Ishikawa (cell line): ENCODE measurements at regions not wholly inside any gene's neighbourhood (a gene's known extent, or its start where the extent isn't known, plus 50 kb on each side); places are given as distances from the start of the nearest gene placed in this dataset.
A peak's percentile ranks its signal among the peaks of the same experiment; 100 is the strongest.

Experiments
- CEBPB ChIP-seq: IDR thresholded peaks from 2 replicates; pipeline ENCODE4 v1.6.1; 2012
- CREB1 ChIP-seq: IDR thresholded peaks from 2 replicates; pipeline ENCODE4 v1.6.1; 2012; ENCODE audit warnings: low read depth
- EGR1 ChIP-seq: IDR thresholded peaks from 2 replicates; pipeline ENCODE4 v1.6.1; 2012
- EP300 ChIP-seq: IDR thresholded peaks from 2 replicates; pipeline ENCODE4 v1.6.1; 2012; ENCODE audit warnings: borderline replicate concordance
- FOXM1 ChIP-seq: IDR thresholded peaks from 2 replicates; pipeline ENCODE4 v1.6.1; 2012; ENCODE audit warnings: low read depth, borderline replicate concordance
- NFIC ChIP-seq: IDR thresholded peaks from 2 replicates; pipeline ENCODE4 v1.6.1; 2012
- RAD21 ChIP-seq: IDR thresholded peaks from 2 replicates; pipeline ENCODE4 v1.6.1; 2012; ENCODE audit warnings: low read depth
- TAF1 ChIP-seq: IDR thresholded peaks from 2 replicates; pipeline ENCODE4 v1.6.1; 2012; ENCODE audit warnings: low read depth, mild to moderate bottlenecking
- TCF12 ChIP-seq: IDR thresholded peaks from 2 replicates; pipeline ENCODE4 v1.6.1; 2012; ENCODE audit warnings: low read depth
- TEAD4 ChIP-seq: IDR thresholded peaks from 2 replicates; pipeline ENCODE4 v1.6.1; 2012
- YY1 ChIP-seq: IDR thresholded peaks from 2 replicates; pipeline ENCODE4 v1.6.1; 2012; ENCODE audit warnings: low read depth
- ZBTB7A ChIP-seq: IDR thresholded peaks from 2 replicates; pipeline ENCODE4 v1.6.1; 2012; ENCODE audit warnings: low read depth
- TF ChIP-seq, protein P1 (sequence below): IDR thresholded peaks from 2 replicates; pipeline ENCODE4 v1.6.1; 2012
- TF ChIP-seq, protein P2 (sequence below): IDR thresholded peaks from 2 replicates; pipeline ENCODE4 v1.6.1; 2012
- TF ChIP-seq, protein P3 (sequence below): IDR thresholded peaks from 2 replicates; pipeline ENCODE4 v1.6.1; 2012; ENCODE audit warnings: low read depth, mild to moderate bottlenecking

DNA sequence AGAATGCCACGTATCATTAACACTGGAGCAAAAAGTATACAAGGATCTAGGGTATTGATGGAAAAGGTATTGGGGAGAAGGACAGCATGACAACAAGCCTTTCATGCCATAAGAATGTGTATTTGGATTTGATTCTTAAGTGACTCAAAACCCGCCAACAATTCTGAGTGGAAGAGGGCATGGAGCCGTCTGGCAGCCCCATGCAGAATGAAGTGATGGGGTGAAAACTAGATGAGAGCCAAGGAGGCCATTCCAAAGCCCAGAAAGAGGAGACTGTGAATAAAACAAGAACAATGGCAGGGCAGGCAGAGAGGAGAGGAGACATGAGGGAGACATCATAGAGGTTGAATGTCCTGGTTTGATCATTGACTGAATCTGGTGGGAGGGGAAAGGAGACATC lies 272.3 kb upstream of the WWC1 start:
- TF ChIP-seq TCF12 (no peak), TAF1 (no peak)

DNA sequence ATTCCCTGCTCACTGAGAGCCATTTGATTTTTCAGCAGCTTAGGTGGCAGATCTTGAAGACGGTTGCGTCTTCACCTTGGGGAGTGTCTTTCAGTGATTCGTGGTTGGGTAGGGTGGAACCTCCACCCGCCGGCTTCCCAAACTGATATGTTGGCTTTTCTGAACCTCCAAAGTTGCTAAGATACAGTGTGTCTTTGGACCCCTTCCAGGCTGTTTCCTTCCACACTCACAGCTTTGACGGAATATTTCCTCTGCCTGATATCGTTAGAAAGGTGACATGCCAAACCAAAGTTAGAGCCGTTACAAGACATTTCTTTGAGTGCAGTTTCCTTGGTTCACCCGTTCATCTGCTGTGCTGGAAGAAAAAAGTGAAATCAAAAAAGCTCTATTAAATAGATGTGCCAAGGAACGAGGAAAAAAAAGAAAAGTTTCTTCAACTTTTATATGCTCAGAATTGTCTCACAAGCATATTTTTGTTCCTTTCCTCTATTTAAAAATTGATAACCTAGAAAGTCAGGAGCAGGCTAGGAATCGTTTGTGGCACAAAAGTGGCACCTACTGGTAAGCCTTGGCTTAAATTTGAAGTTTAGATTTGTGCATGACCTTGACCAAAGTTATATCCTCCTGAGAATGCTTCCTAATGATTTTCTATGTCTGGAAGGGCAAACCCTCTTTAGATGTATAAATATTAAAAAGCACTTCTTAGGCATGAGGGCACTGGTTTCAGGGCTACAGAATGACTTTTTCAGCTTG lies 270.7 kb upstream of the WWC1 start:
- no peak for TF ChIP-seq NFIC
- TF ChIP-seq RAD21: peak; percentile 32; the same call in 1 of the 2 replicates

DNA sequence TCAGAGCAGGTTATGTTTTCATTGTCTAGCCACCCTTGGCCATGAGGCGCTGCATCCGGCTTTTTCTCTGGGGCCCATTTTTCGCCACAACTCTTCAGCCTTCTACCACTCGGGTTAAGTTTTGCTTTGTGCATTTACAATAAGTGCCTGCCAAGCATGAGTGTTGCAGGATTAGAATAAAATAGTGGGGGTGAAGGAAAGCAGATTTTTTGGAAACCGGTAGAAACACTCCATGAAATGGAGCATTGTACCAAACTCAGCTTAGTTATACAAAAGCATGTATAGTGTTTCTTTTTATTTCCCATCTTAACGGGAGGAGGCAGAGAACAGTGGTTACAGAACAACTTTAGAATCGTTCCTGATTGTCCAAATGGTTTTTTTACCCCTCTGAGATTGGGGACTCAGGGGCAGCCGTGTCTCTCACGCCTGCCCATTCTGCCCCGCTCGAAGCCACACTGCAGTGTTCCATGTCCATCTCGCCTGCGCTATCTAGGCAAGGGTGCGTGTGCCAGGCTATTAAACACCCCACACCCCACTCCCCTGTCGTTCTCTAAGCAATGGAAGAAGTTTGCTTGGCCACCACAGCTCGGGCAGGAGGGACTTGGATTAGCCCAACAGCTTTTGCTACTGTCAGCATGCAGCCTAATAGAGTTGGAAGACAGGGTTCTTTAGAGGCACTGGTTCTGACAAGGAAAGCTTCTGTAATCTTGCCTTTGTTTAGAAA lies 268.8 kb upstream of the WWC1 start:
- TF ChIP-seq EGR1 (no peak), TAF1 (no peak), NFIC (no peak), EP300 (no peak), FOXM1 (no peak), RAD21 (no peak), TCF12 (no peak), CEBPB (no peak), TEAD4 (no peak), YY1 (no peak), CREB1 (no peak), ZBTB7A (no peak)
- TF ChIP-seq, protein P1, sequence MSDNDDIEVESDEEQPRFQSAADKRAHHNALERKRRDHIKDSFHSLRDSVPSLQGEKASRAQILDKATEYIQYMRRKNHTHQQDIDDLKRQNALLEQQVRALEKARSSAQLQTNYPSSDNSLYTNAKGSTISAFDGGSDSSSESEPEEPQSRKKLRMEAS: no peak
- TF ChIP-seq, protein P2, sequence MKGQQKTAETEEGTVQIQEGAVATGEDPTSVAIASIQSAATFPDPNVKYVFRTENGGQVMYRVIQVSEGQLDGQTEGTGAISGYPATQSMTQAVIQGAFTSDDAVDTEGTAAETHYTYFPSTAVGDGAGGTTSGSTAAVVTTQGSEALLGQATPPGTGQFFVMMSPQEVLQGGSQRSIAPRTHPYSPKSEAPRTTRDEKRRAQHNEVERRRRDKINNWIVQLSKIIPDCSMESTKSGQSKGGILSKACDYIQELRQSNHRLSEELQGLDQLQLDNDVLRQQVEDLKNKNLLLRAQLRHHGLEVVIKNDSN: no peak
- TF ChIP-seq, protein P3, sequence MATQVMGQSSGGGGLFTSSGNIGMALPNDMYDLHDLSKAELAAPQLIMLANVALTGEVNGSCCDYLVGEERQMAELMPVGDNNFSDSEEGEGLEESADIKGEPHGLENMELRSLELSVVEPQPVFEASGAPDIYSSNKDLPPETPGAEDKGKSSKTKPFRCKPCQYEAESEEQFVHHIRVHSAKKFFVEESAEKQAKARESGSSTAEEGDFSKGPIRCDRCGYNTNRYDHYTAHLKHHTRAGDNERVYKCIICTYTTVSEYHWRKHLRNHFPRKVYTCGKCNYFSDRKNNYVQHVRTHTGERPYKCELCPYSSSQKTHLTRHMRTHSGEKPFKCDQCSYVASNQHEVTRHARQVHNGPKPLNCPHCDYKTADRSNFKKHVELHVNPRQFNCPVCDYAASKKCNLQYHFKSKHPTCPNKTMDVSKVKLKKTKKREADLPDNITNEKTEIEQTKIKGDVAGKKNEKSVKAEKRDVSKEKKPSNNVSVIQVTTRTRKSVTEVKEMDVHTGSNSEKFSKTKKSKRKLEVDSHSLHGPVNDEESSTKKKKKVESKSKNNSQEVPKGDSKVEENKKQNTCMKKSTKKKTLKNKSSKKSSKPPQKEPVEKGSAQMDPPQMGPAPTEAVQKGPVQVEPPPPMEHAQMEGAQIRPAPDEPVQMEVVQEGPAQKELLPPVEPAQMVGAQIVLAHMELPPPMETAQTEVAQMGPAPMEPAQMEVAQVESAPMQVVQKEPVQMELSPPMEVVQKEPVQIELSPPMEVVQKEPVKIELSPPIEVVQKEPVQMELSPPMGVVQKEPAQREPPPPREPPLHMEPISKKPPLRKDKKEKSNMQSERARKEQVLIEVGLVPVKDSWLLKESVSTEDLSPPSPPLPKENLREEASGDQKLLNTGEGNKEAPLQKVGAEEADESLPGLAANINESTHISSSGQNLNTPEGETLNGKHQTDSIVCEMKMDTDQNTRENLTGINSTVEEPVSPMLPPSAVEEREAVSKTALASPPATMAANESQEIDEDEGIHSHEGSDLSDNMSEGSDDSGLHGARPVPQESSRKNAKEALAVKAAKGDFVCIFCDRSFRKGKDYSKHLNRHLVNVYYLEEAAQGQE: no peak

DNA sequence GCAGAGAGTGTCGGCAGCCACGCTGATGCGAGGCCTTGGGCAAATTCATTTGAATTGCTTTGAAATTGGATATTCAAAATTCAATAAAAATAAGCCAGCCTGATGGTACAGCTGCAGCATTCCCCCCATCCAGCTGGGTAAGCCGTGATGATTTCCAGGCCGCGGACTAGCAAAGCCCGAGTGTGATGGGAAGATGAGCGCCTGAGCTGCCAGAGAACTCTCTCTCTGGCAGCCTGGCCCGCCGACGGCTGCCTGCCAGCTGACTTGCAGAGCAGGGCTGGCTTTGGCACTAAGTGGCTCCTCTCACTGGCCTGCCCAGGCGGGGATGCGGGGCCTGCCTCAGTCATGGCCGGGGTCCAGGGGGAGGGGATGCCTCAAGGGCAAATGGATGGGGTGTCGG lies 268.3 kb upstream of the WWC1 start:
- TF ChIP-seq TAF1: no peak
- TF ChIP-seq, protein P2: no peak
- TF ChIP-seq EP300: no peak
- TF ChIP-seq ZBTB7A: no peak
- TF ChIP-seq YY1: no peak

DNA sequence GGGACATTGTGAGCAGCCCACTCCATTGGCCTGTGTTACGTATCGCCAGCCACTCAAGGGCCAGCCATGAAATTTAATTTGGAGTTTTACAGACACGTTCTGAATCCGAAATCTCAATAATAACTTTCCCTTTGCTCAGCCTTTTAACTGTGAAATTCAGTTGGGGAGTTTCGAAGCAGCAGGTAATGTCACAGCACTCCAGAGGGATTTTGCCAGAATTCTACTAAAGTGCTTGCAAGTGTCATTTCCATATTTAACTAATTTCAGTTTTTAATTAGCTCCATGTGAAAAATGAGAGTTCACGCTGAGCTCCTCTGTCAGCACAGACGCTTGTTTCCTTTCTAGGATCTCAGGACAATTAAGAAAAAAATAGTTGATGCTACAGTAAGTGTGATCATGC lies 267.1 kb upstream of the WWC1 start:
- TF ChIP-seq, protein P3: no peak
- TF ChIP-seq TAF1 (no peak), TCF12 (no peak), YY1 (no peak), CREB1 (no peak), TEAD4 (no peak), EGR1 (no peak)

- TF ChIP-seq CREB1 (no peak), NFIC (no peak), YY1 (no peak), TEAD4 (no peak), CEBPB (no peak), EGR1 (no peak), FOXM1 (no peak), EP300 (no peak), TAF1 (no peak), ZBTB7A (no peak), RAD21 (no peak), TCF12 (no peak)
- TF ChIP-seq, protein P1: no peak
- TF ChIP-seq, protein P2: no peak
- TF ChIP-seq, protein P3: no peak
Observed at GRCh38 chr5:168027007-168027406, 264.4 kb upstream of the WWC1 start.
